ENCODE measurements at regions not wholly inside any gene's neighbourhood (a gene's known extent, or its start where the extent isn't known, plus 50 kb on each side); places are given as distances from the start of the nearest gene placed in this dataset.

DNA sequence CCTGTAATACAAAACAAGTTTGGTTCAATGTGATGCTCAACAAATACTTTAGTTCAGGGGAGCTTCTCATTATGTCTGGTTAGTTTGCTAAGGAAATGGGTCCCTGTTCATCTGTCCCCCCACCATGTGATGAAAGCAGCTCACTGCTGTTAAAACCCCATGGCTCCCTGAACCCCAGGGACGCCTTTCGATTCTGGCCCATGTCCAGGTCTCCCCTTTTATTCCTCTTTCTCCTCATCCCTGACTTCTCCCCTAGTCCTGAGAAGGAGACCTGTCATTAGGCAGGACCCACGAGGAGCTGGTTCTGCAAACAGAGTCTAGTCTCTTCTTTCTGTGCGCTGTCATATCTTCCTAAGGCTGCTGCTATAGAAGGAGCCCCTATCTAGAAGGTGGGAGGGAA is 213.3 kb upstream of the OSR1 start:
- no peak overlapping the region for H3K4me3 ChIP-seq (ENCODE audit: low read depth, low read length, poor library complexity, severe bottlenecking)
- no peaks in the 10 kb centered on the region for H3K36me3 ChIP-seq (ENCODE audit: insufficient read depth, low read length)
- H3K9me3 ChIP-seq (ENCODE audit: low read length) = no peaks in the 10 kb centered on the region
- no peak overlapping the region for H3K9ac ChIP-seq (ENCODE audit: low read length)
- no peaks in the 10 kb centered on the region for H3K9me2 ChIP-seq (ENCODE audit: low read depth, low read length)
- no peak overlapping the region for H3K4me2 ChIP-seq (ENCODE audit: low read length)
- no peaks in the 10 kb centered on the region for H3K27me3 ChIP-seq (ENCODE audit: insufficient read depth, low read length)
- no peaks in the 10 kb centered on the region for H4K20me1 ChIP-seq (ENCODE audit: insufficient read depth, low read length)
- H2AFZ ChIP-seq (ENCODE audit: low read length) = no peak overlapping the region
- H3K79me2 ChIP-seq (ENCODE audit: insufficient read depth, low read length) = no peaks in the 10 kb centered on the region
- H3K27ac ChIP-seq (ENCODE audit: low read depth, low read length, poor library complexity, severe bottlenecking) = no peak overlapping the region
- H3F3A ChIP-seq (ENCODE audit: insufficient read depth, low read length) = no peaks in the 10 kb centered on the region
- TF ChIP-seq EZH2 (IDR thresholded peaks at IDR 0.05; ENCODE audit: borderline replicate concordance, low read length) = no peak
- TF ChIP-seq, protein P1, sequence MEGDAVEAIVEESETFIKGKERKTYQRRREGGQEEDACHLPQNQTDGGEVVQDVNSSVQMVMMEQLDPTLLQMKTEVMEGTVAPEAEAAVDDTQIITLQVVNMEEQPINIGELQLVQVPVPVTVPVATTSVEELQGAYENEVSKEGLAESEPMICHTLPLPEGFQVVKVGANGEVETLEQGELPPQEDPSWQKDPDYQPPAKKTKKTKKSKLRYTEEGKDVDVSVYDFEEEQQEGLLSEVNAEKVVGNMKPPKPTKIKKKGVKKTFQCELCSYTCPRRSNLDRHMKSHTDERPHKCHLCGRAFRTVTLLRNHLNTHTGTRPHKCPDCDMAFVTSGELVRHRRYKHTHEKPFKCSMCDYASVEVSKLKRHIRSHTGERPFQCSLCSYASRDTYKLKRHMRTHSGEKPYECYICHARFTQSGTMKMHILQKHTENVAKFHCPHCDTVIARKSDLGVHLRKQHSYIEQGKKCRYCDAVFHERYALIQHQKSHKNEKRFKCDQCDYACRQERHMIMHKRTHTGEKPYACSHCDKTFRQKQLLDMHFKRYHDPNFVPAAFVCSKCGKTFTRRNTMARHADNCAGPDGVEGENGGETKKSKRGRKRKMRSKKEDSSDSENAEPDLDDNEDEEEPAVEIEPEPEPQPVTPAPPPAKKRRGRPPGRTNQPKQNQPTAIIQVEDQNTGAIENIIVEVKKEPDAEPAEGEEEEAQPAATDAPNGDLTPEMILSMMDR (IDR thresholded peaks at IDR 0.05; ENCODE audit: low read length) = no peak
- H3K4me1 ChIP-seq (ENCODE audit: insufficient read depth, low read length, severe bottlenecking) = no peaks in the 10 kb centered on the region

DNA sequence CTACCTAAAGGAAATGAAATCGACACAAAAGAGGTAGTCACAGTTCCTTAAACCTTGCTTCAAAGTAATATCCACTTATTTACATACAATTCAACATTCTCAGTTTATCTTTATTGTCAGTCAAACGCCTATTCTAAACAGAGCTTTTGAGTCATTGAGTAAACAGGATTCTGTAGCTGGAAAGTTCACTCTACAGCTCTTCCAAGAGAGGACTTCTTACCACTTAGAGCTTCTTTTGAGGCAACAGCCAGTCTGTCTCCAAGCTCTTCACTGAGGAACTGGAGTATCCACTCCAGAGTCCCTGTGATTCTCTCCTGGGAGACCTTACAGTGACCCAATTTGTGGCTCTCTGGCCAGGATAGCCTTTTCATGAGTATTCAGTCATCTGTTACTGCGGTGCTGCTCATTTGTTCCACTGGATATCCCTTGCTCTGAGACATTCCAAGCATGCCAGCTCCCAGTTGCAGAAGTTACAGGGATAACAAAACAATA is 210.9 kb upstream of the OSR1 start:
- H3K9me2 ChIP-seq (ENCODE audit: low read depth, low read length) = no peaks in the 10 kb centered on the region
- H2AFZ ChIP-seq (ENCODE audit: low read length) = no peak overlapping the region
- H3K79me2 ChIP-seq (ENCODE audit: insufficient read depth, low read length) = no peaks in the 10 kb centered on the region
- H3K27me3 ChIP-seq (ENCODE audit: insufficient read depth, low read length) = no peaks in the 10 kb centered on the region
- H3K36me3 ChIP-seq (ENCODE audit: insufficient read depth, low read length) = no peaks in the 10 kb centered on the region
- H3K9ac ChIP-seq (ENCODE audit: low read length) = no peak overlapping the region
- H3K27ac ChIP-seq (ENCODE audit: low read depth, low read length, poor library complexity, severe bottlenecking) = no peak overlapping the region
- H3K4me2 ChIP-seq (ENCODE audit: low read length) = no peak overlapping the region
- no peaks in the 10 kb centered on the region for H3F3A ChIP-seq (ENCODE audit: insufficient read depth, low read length)
- TF ChIP-seq, protein P1 (IDR thresholded peaks at IDR 0.05; ENCODE audit: low read length) = no peak
- no peaks in the 10 kb centered on the region for H4K20me1 ChIP-seq (ENCODE audit: insufficient read depth, low read length)
- no peaks in the 10 kb centered on the region for H3K9me3 ChIP-seq (ENCODE audit: low read length)
- H3K4me1 ChIP-seq (ENCODE audit: insufficient read depth, low read length, severe bottlenecking) = no peaks in the 10 kb centered on the region
- H3K4me3 ChIP-seq (ENCODE audit: low read depth, low read length, poor library complexity, severe bottlenecking) = no peak overlapping the region

DNA sequence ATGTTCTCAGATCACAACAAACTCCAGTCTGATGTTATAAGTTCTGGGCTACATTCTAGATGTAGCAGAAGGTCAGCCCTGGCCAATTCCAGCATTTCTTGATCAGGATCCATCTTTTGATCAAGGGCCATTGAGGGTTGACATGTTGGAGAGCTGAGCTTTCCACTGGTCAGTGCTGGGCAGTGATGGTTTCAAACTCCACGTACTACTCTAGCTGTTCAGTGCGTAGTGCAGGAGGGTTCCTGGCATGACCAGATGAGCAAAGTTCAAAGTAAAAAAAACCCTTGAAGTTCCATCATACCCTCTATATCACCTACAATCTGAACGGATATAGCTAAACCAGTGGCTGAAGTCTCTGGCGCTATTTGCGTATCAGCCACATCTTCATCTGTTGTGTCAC is 210.4 kb upstream of the OSR1 start:
- H4K20me1 ChIP-seq (ENCODE audit: insufficient read depth, low read length) = no peaks in the 10 kb centered on the region
- no peaks in the 10 kb centered on the region for H3K79me2 ChIP-seq (ENCODE audit: insufficient read depth, low read length)

More for the DNA sequence above, 210.4 kb upstream of the OSR1 start:
- no peaks in the 10 kb centered on the region for H3K9me3 ChIP-seq (ENCODE audit: low read length)
- H3K27me3 ChIP-seq (ENCODE audit: insufficient read depth, low read length) = no peaks in the 10 kb centered on the region
- H3K4me2 ChIP-seq (ENCODE audit: low read length) = no peak overlapping the region
- no peak overlapping the region for H2AFZ ChIP-seq (ENCODE audit: low read length)
- no peaks in the 10 kb centered on the region for H3F3A ChIP-seq (ENCODE audit: insufficient read depth, low read length)
- no peak overlapping the region for H3K27ac ChIP-seq (ENCODE audit: low read depth, low read length, poor library complexity, severe bottlenecking)
- no peaks in the 10 kb centered on the region for H3K9me2 ChIP-seq (ENCODE audit: low read depth, low read length)
- H3K4me1 ChIP-seq (ENCODE audit: insufficient read depth, low read length, severe bottlenecking) = no peaks in the 10 kb centered on the region
- H3K9ac ChIP-seq (ENCODE audit: low read length) = no peak overlapping the region
- H3K4me3 ChIP-seq (ENCODE audit: low read depth, low read length, poor library complexity, severe bottlenecking) = no peak overlapping the region
- TF ChIP-seq, protein P1 (IDR thresholded peaks at IDR 0.05; ENCODE audit: low read length) = no peak
- TF ChIP-seq EZH2 (IDR thresholded peaks at IDR 0.05; ENCODE audit: borderline replicate concordance, low read length) = no peak
- no peaks in the 10 kb centered on the region for H3K36me3 ChIP-seq (ENCODE audit: insufficient read depth, low read length)

Measured in OCI-LY1 (cell line).